HEK293T (cell line): ENCODE measurements at regions not wholly inside any gene's neighbourhood (a gene's known extent, or its start where the extent isn't known, plus 50 kb on each side); places are given as distances from the start of the nearest gene placed in this dataset.

ENCODE experiments used
- CTCF ChIA-PET: fragments of 350-600 bp; formaldehyde crosslinking; extraction: SDS; loops from one replicate; lab custom pipeline; 2021; ENCODE audit warnings: antibody characterized with exemption, inconsistent platforms; lab: Yijun Ruan, JAX
- POLR2A ChIA-PET: fragments of 350-600 bp; formaldehyde crosslinking; extraction: SDS; loops from one replicate; lab custom pipeline; 2020; ENCODE audit warnings: antibody characterized with exemption, inconsistent platforms; lab: Yijun Ruan, JAX
- DNase-seq: peaks from one replicate; pipeline ENCODE4 v3.0.0; 2012; ENCODE audit warnings: mixed read lengths; ENCODE audit errors: extremely low spot score
- ARNT ChIP-seq: fragments of 450-650 bp; IDR thresholded peaks from 2 replicates; pipeline ENCODE4 v1.6.1; 2017; ENCODE audit warnings: mild to moderate bottlenecking
- BHLHE40 ChIP-seq: fragments of 450-650 bp; IDR thresholded peaks from 2 replicates; pipeline ENCODE4 v1.6.1; 2016; ENCODE audit warnings: mild to moderate bottlenecking, moderate library complexity, borderline replicate concordance
- CTBP1 ChIP-seq: fragments of 450-650 bp; IDR thresholded peaks from 2 replicates; pipeline ENCODE4 v1.6.1; 2016; ENCODE audit warnings: borderline replicate concordance
- ELF4 ChIP-seq: fragments of 450-650 bp; IDR thresholded peaks from 2 replicates; pipeline ENCODE4 v1.6.1; 2017; ENCODE audit warnings: antibody characterized with exemption
- FOXA1 ChIP-seq: fragments of 450-650 bp; IDR thresholded peaks from 2 replicates; pipeline ENCODE4 v1.6.1; 2016; ENCODE audit warnings: mild to moderate bottlenecking
- FOXK2 ChIP-seq: fragments of 450-650 bp; IDR thresholded peaks from 2 replicates; pipeline ENCODE4 v1.6.1; 2016; ENCODE audit warnings: mild to moderate bottlenecking
- FOXM1 ChIP-seq: fragments of 450-650 bp; IDR thresholded peaks from 2 replicates; pipeline ENCODE4 v1.6.1; 2017; ENCODE audit warnings: mild to moderate bottlenecking, borderline replicate concordance
- HDGF ChIP-seq: fragments of 450-650 bp; IDR thresholded peaks from 2 replicates; pipeline ENCODE4 v1.6.1; 2017; ENCODE audit warnings: antibody characterized with exemption, borderline replicate concordance
- L3MBTL2 ChIP-seq: fragments of 450-650 bp; conservative IDR thresholded peaks from 2 replicates; pipeline ENCODE4 v1.6.1; 2016; ENCODE audit warnings: mild to moderate bottlenecking
- LEF1 ChIP-seq: fragments of 450-650 bp; IDR thresholded peaks from 2 replicates; pipeline ENCODE4 v1.6.1; 2017; ENCODE audit warnings: mild to moderate bottlenecking, borderline replicate concordance
- NFRKB ChIP-seq: fragments of 450-650 bp; IDR thresholded peaks from 2 replicates; pipeline ENCODE4 v1.6.1; 2016; ENCODE audit warnings: mild to moderate bottlenecking, moderate library complexity
- PKNOX1 ChIP-seq: fragments of 450-650 bp; IDR thresholded peaks from 2 replicates; pipeline ENCODE4 v1.6.1; 2016
- SP1 ChIP-seq: fragments of 450-650 bp; IDR thresholded peaks from 2 replicates; pipeline ENCODE4 v1.6.1; 2017
- SUZ12 ChIP-seq: fragments of 450-650 bp; IDR thresholded peaks from 2 replicates; pipeline ENCODE4 v1.6.1; 2016; ENCODE audit warnings: mild to moderate bottlenecking
- TARDBP ChIP-seq: fragments of 450-650 bp; IDR thresholded peaks from 2 replicates; pipeline ENCODE4 v1.6.1; 2016
- ZNF384 ChIP-seq: fragments of 450-650 bp; IDR thresholded peaks from 2 replicates; pipeline ENCODE4 v1.6.1; 2016

GRCh38 chr3:76859596-76859995 lies 180.3 kb upstream of the ROBO2 start:
- no peak for TF ChIP-seq PKNOX1
- TF ChIP-seq SUZ12 = no peak
- no peak for TF ChIP-seq SP1
- TF ChIP-seq BHLHE40 = no peak
- no peak for TF ChIP-seq ZNF384
- TF ChIP-seq CTBP1 = no peak
- no peak for TF ChIP-seq FOXA1
- no peak for TF ChIP-seq FOXK2
- TF ChIP-seq ELF4 = no peak
- no peak for TF ChIP-seq L3MBTL2
- TF ChIP-seq NFRKB = no peak
- no peak for TF ChIP-seq LEF1
- no peak for TF ChIP-seq HDGF
- no peak for TF ChIP-seq FOXM1
- no peak for TF ChIP-seq TARDBP
- no peak for TF ChIP-seq ARNT
- ChIA-PET CTCF (no interaction called here), POLR2A (no interaction called here)
- DNase-seq = no peak

- no peak for DNase-seq
- POLR2A ChIA-PET = no interaction called here
- TF ChIP-seq BHLHE40 (no peak), ARNT (no peak), SUZ12 (no peak), NFRKB (no peak), SP1 (no peak), HDGF (no peak), FOXA1 (no peak)
- CTCF ChIA-PET = no interaction called here
Measured at GRCh38 chr3:76864355-76864754, 175.5 kb upstream of the ROBO2 start.

- CTCF ChIA-PET = no interaction called here
- TF ChIP-seq FOXK2 (no peak), SUZ12 (no peak), NFRKB (no peak), LEF1 (no peak), ELF4 (no peak), HDGF (no peak), FOXM1 (no peak), PKNOX1 (no peak), FOXA1 (no peak)
- no peak for DNase-seq
- POLR2A ChIA-PET = no interaction called here
Measured at GRCh38 chr3:76866729-76867408, 173.0 kb upstream of the ROBO2 start.

- ChIA-PET CTCF (no interaction called here), POLR2A (no interaction called here)
- no peak for TF ChIP-seq FOXA1
- TF ChIP-seq ARNT = no peak
- no peak for TF ChIP-seq TARDBP
- TF ChIP-seq PKNOX1 = no peak
- TF ChIP-seq CTBP1 = no peak
- TF ChIP-seq ZNF384 = no peak
- no peak for DNase-seq
Measured at GRCh38 chr3:76869726-76870384, 170.0 kb upstream of the ROBO2 start.

GRCh38 chr3:76871655-76872054 lies 168.2 kb upstream of the ROBO2 start:
- CTCF ChIA-PET = no interaction called here
- DNase-seq = no peak
- no peak for TF ChIP-seq ELF4
- TF ChIP-seq FOXA1 = no peak
- no peak for TF ChIP-seq FOXM1
- TF ChIP-seq L3MBTL2 = no peak
- TF ChIP-seq HDGF = no peak
- no peak for TF ChIP-seq PKNOX1
- no peak for TF ChIP-seq NFRKB
- no peak for TF ChIP-seq CTBP1
- TF ChIP-seq ZNF384 = no peak
- no peak for TF ChIP-seq SP1
- no peak for TF ChIP-seq FOXK2
- no peak for TF ChIP-seq TARDBP
- TF ChIP-seq LEF1 = no peak
- no peak for TF ChIP-seq ARNT
- no peak for TF ChIP-seq BHLHE40
- no peak for TF ChIP-seq SUZ12
- POLR2A ChIA-PET = no interaction called here
